Heart right ventricle (tissue), 16 donors: ENCODE measurements at regions not wholly inside any gene's neighbourhood (a gene's known extent, or its start where the extent isn't known, plus 50 kb on each side); places are given as distances from the start of the nearest gene placed in this dataset.

Source experiments
- ATAC-seq, 8 donors: fragments of 200-7000 bp; cut with Tn5 transposase; one replicate each; pipeline ENCODE4 v1.9.1; 2020; ENCODE audit warnings: mild to moderate bottlenecking in 8 of 8, moderate library complexity in 8 of 8, moderate number of reproducible peaks in 1 of 8
- DNase-seq, 2 donors: peaks; one replicate each; pipeline ENCODE4 v3.0.0-alpha.2; 2020
- H3K27ac ChIP-seq, 10 donors: fragments of 200-600 bp; sonication (generic) in 2 of 10; one replicate each; pipeline versions ENCODE4 v1.5.0 to v1.8.0; 2020 to 2022; ENCODE audit warnings: mild to moderate bottlenecking in 3 of 10
- H3K27me3 ChIP-seq, 7 donors: fragments of 200-600 bp; one replicate each; pipeline ENCODE4 v1.8.0; 2021 to 2022; ENCODE audit warnings: mild to moderate bottlenecking in 2 of 7
- H3K36me3 ChIP-seq, 9 donors: fragments of 200-600 bp; sonication (generic) in 1 of 9; one replicate each; pipeline versions ENCODE4 v1.5.0 to v1.8.0; 2020 to 2022; ENCODE audit warnings: mild to moderate bottlenecking in 2 of 9
- H3K4me1 ChIP-seq, 9 donors: fragments of 200-600 bp; sonication (generic) in 1 of 9; one replicate each; pipeline versions ENCODE4 v1.5.0 to v1.8.0; 2020 to 2022; ENCODE audit warnings: mild to moderate bottlenecking in 4 of 9
- H3K4me3 ChIP-seq, 10 donors: fragments of 200-600 bp; sonication (generic) in 2 of 10; one replicate each; pipeline versions ENCODE4 v1.5.0 to v1.8.0; 2020 to 2022; ENCODE audit warnings: mild to moderate bottlenecking in 7 of 10, moderate library complexity in 2 of 10
- H3K9me3 ChIP-seq, 11 donors: fragments of 200-600 bp in 10 of 11; sonication (generic) in 2 of 11; one replicate each; pipeline versions ENCODE4 v1.5.0 to v1.8.0; 2013 to 2022; ENCODE audit warnings: mild to moderate bottlenecking in 2 of 11, control low read depth in 1 of 11, moderate library complexity in 1 of 11
- CTCF ChIP-seq, 9 donors: fragments of 200-600 bp; sonication (generic) in 2 of 9; IDR thresholded peaks; one replicate each; pipeline versions ENCODE4 v1.5.0 to v1.8.0; 2021 to 2022; ENCODE audit warnings: antibody characterized with exemption in 9 of 9, mild to moderate bottlenecking in 5 of 9, moderate library complexity in 1 of 9
- WGBS, 2 donors: extraction: QIAGEN DNeasy Blood & Tissue Kit; methylation state at CpG; one replicate each; pipeline ENCODE4 v1.1.7; 2013; ENCODE audit warnings: inconsistent platforms in 1 of 2; 5-methylcytosine and 5-hydroxymethylcytosine counted together
- intact Hi-C, 10 donors: fragments of 100-400 bp; cut with DNase I; formaldehyde crosslinking; loops; one replicate each; pipeline versions ENCODE4 v1.11.1 to v1.14.2; 2022
- donor health status: Arrhythmogenic right ventricular cardiomyopathy.
- donor health status: ischemic (EF 13 %, LVEDD 7.1; RV severe dilation, severe dysfunction).
- donor health status: healthy with polysubstance abuse.
- donor health status: DM: no; HTN: yes; CAD: no.
- donor health status: DM: no; HTN: no; CAD: no.
- donor health status: ischemic (EF 25% LVEDD 6.9; RV normal size, moderate dysfunction).
- donor health status: ischemic (EF 25% LVEDD 5.7; RV mildly dilated, moderate dysfunction).
- donor health status: healthy.
- donor health status: DM: yes; HTN: yes; CAD: no.
- donor health status: Ischemic cardiomyopathy.
- donor health status: ischemic (EF 35%, LVEDD 5.7; RV mildly dilated, moderate dysfunction).
- donor health status: nonischemic (EF 11% LVEDD 7.7; RV severe dilation, severe dysfunction).
- donor health status: DM: yes; HTN: yes; CAD: no.
- donor health status: PGD.
- donor health status: ischemic (EF 29% LVEDD 5.4; RV normal size, mild dysfunction).
- donor health status: nonischemic (EF 23%, LVEDD 6.1; RV moderate dilation, normal function).

DNA sequence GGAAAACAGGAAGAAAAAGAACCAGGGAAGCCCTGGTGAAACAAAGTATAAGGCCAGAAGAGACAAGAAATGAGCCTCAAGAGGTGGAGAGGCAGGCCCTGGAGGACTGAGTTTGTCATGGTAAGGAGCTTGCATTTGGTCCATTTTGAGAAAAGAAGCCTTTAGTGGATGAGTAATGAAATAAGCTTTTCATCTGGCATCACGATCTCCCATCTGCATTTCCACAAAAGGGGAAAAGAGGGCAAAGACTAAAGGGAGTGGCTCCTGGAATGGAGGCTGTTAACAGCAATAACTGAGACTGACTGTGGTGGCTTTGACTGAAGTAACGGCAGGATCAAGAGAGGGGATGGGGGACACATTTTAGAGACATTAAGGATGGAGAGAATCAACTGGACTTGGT, 148.8 kb upstream of the NBEA start:
- Histone ChIP-seq H3K4me3 (no peak overlapping the region), H3K9me3 (peaks cover 0 to 32% (median 14%) of the 10 kb centered on the region in 11 donors), H3K27me3 (no peaks in the 10 kb centered on the region), H3K4me1 (no peaks in the 10 kb centered on the region), H3K36me3 (no peaks in the 10 kb centered on the region), H3K27ac (no peak overlapping the region)
- ATAC-seq (no peak), DNase-seq (no peak)
- 91 to 92% methylated on average over 2 of the region's 2 CpGs for WGBS, 2 donors
- intact Hi-C loops: loop anchor here in 1 of 10 donors (10.0 kb wide), 1 partner anchor 98 kb away; no protein-coding TSS in a partner anchor
- TF ChIP-seq CTCF (IDR thresholded peaks at IDR 0.05): no peak

- H3K36me3 ChIP-seq: no peaks in the 10 kb centered on the region
- H3K9me3 ChIP-seq: peaks cover 0 to 4% (median 0%) of the 10 kb centered on the region in 11 donors
- DNase-seq: no peak
- H3K4me3 ChIP-seq: no peak overlapping the region
- H3K4me1 ChIP-seq: no peaks in the 10 kb centered on the region
- TF ChIP-seq CTCF (IDR thresholded peaks at IDR 0.05): no peak
- ATAC-seq: no peak
- no peak overlapping the region for H3K27ac ChIP-seq
- intact Hi-C loops: no loop called here
- H3K27me3 ChIP-seq: no peaks in the 10 kb centered on the region
- 86 to 89% methylated on average over 4 of the region's 4 CpGs for WGBS, 2 donors
Measured at GRCh38 chr13:34803756-34804155, 138.3 kb upstream of the NBEA start.

GRCh38 chr13:34805347-34805746, 136.7 kb upstream of the NBEA start:
- Histone ChIP-seq H3K4me1 (no peaks in the 10 kb centered on the region), H3K4me3 (no peak overlapping the region), H3K27me3 (no peaks in the 10 kb centered on the region), H3K36me3 (no peaks in the 10 kb centered on the region), H3K9me3 (peaks cover 0 to 4% (median 0%) of the 10 kb centered on the region in 11 donors), H3K27ac (no peak overlapping the region)
- WGBS, 2 donors: 95 to 96% methylated on average over 1 of the region's 1 CpG
- no peak for ATAC-seq
- no peak for TF ChIP-seq CTCF (IDR thresholded peaks at IDR 0.05)
- intact Hi-C loops: no loop called here
- DNase-seq: no peak

GRCh38 chr13:34808649-34809048, 133.4 kb upstream of the NBEA start:
- H3K27me3 ChIP-seq: no peaks in the 10 kb centered on the region
- TF ChIP-seq CTCF (IDR thresholded peaks at IDR 0.05): no peak
- H3K9me3 ChIP-seq: peaks cover 0 to 28% (median 3%) of the 10 kb centered on the region in 11 donors
- ATAC-seq (no peak), DNase-seq (no peak)
- no peaks in the 10 kb centered on the region for H3K36me3 ChIP-seq
- H3K4me1 ChIP-seq: no peaks in the 10 kb centered on the region
- H3K4me3 ChIP-seq: no peak overlapping the region
- H3K27ac ChIP-seq: no peak overlapping the region
- intact Hi-C loops: no loop called here
